LNCaP clone FGC (cell line): ENCODE measurements at regions not wholly inside any gene's neighbourhood (a gene's known extent, or its start where the extent isn't known, plus 50 kb on each side); places are given as distances from the start of the nearest gene placed in this dataset.
A peak's percentile ranks its signal among the peaks of the same experiment; 100 is the strongest.

Experiments used
- DNase-seq: peaks from one replicate; pipeline ENCODE4 v3.0.0-alpha.2; 2011; ENCODE audit warnings: low read depth
- H3K4me3 ChIP-seq: 2 replicates; pipeline ENCODE4 v1.5.1; 2011; ENCODE audit warnings: mild to moderate bottlenecking, low read depth, low read length, control low read depth
- CTCF ChIP-seq: IDR thresholded peaks from 2 replicates; pipeline ENCODE4 v1.5.1; 2012; ENCODE audit warnings: mild to moderate bottlenecking; ENCODE audit not compliant: control insufficient read depth, insufficient read depth; ENCODE audit errors: extremely low read depth

- no peak for TF ChIP-seq CTCF
- no peak for DNase-seq
- no peak overlapping the region for H3K4me3 ChIP-seq
Measured at GRCh38 chr2:103252781-103253180, 490.9 kb downstream of the TMEM182 start.

DNA sequence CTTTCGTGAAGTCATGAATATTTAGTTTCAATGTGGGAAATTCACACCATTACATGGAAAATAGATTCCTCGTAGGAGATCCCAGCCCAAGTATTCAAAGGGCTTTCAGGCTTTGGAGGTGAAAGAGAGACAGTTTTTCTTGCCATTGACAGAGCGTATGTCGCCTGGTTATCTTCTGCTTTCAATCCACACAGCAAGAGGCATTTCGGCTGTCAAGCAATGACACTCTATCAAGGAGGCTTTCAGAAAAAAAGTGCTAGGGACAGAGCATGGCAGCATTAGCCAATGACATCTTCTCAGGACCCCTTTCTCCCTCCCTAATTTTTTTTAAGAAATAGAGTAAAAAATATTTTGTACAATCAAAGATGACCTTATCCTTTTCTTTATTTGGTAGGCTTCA, 492.8 kb downstream of the TMEM182 start:
- no peak for TF ChIP-seq CTCF
- H3K4me3 ChIP-seq, result no peak overlapping the region
- DNase-seq, result no peak

DNA sequence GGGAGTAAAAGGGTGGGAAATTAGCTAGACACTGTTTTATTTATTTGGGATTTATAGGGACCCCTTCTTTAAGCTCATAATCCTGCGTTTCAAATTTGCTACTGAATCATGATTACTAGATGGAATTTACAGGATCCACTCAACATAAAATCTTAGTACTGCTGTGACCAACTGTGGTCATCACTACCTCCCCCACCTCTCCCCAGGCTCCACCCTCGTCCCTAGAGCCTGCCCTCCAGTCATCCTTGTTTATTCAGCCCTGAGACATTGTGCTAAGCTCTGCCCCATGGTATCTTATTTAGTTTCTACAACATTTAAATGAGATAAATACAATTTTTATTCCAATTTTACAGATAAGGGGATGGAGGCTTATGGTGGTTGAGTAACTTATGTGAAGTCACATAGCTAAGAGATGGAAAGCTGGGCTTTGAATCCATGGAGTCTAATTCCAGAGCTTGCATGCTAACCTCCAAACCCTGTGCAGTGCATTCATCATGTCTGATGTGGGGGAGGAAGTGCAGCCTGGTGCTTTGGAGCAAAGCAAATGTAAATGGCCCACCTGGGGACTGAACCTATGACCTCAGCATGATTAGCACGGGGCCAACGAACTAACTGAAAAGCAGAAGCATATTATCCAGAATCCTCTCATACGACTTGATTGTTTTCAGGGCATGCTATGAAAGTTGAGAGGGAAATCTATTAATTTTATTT, 502.4 kb downstream of the TMEM182 start:
- no peak for DNase-seq
- TF ChIP-seq CTCF, result no peak
- no peak overlapping the region for H3K4me3 ChIP-seq

GRCh38 chr2:103265521-103265920, 503.7 kb downstream of the TMEM182 start:
- H3K4me3 ChIP-seq, result no peak overlapping the region
- peak; percentile 11 for DNase-seq
- no peak for TF ChIP-seq CTCF

DNA sequence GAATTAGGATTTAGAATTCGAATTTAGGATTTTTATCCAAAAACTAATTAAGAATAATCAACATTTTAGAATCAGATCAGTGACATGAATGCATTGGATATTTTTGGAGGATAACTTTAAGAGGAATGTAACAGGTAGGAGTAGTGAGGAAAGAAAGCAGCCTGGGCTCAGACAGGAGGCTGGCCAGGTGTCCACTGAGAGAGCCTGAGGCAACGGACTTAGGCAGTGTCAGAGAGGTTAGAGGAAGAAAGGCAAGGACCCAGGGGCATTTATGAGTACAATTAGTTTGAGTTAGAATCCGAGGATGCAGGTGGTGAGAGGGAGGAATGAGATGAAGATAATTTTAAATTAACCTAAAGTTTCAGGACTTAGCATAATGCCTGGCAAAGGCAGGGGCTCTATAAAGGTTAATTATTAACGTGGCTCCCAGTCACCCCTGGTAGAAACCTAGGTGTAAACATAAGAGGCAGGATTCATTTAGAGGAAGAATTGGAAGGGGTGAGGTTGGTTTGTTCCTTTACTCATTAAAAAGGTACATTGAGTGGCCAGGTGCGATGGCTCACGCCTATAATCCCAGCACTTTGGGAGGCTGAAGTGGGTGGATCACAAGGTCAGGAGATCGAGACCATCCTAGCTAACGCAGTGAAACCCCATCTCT, 507.1 kb downstream of the TMEM182 start:
- TF ChIP-seq CTCF, result no peak
- no peak overlapping the region for H3K4me3 ChIP-seq
- DNase-seq, result no peak

DNA sequence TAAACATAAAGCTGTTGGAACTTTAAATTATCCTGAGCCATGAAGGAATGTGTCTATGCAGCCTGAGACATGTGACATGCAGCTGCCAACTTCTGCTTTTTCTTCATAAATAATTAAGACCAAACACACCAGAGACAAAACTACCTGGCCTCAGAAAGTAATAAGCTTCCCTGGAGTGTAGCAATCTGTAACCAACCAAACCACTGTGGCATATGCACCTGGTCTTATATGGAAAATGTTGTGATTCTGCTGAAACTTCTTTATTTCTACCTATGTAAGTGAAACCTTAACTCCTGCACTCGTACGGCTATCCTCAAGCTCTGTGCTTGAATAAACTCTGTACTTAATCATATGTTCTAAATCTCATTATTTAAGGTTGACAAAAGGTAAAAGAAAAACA, 515.0 kb downstream of the TMEM182 start:
- no peak overlapping the region for H3K4me3 ChIP-seq
- DNase-seq, result no peak
- TF ChIP-seq CTCF, result no peak
